ENCODE measurements at regions not wholly inside any gene's neighbourhood (a gene's known extent, or its start where the extent isn't known, plus 50 kb on each side); places are given as distances from the start of the nearest gene placed in this dataset.

- TF ChIP-seq, protein P1, sequence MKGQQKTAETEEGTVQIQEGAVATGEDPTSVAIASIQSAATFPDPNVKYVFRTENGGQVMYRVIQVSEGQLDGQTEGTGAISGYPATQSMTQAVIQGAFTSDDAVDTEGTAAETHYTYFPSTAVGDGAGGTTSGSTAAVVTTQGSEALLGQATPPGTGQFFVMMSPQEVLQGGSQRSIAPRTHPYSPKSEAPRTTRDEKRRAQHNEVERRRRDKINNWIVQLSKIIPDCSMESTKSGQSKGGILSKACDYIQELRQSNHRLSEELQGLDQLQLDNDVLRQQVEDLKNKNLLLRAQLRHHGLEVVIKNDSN (IDR thresholded peaks at IDR 0.05; ENCODE audit: borderline replicate concordance, low read depth): no peak
- H3F3A ChIP-seq (replicated peaks; ENCODE audit: insufficient read depth): no peaks in the 10 kb centered on the region
- H2AFZ ChIP-seq (ENCODE audit: low read depth): no peak overlapping the region
- no peak overlapping the region for H3K4me3 ChIP-seq (ENCODE audit: low read depth in 2 of 2, low read length in 1 of 2)
- no peak for DNase-seq
- no peaks in the 10 kb centered on the region for H4K20me1 ChIP-seq (ENCODE audit: insufficient read depth)
- CTCF ChIA-PET: no interaction called here
- 58% methylated on average over 6 of the region's 6 CpGs for WGBS (ENCODE audit: low lambda C conversion rate)
- no peak overlapping the region for H3K27ac ChIP-seq (ENCODE audit: low read depth in 2 of 2, low read length in 1 of 2)
- no peaks in the 10 kb centered on the region for H3K79me2 ChIP-seq (ENCODE audit: insufficient read depth)
- H3K27me3 ChIP-seq (ENCODE audit: insufficient read depth): no peaks in the 10 kb centered on the region
- no peaks in the 10 kb centered on the region for H3K9me3 ChIP-seq
- no peak overlapping the region for H3K4me2 ChIP-seq
- H3K9me2 ChIP-seq: no peaks in the 10 kb centered on the region
- H3K9ac ChIP-seq: no peak overlapping the region
- no peaks in the 10 kb centered on the region for H3K36me3 ChIP-seq (replicated peaks in 1 of 2; ENCODE audit: control insufficient read depth in 1 of 2, insufficient read depth in 2 of 2, low read length in 1 of 2)
- peaks cover 0 to 3% of the 10 kb centered on the region in 2 experiments; a peak in 1 of 4 replicates for H3K4me1 ChIP-seq (ENCODE audit: control insufficient read depth in 1 of 2, insufficient read depth in 2 of 2, low read depth in 1 of 2, low read length in 1 of 2)
- POLR2A ChIA-PET: no interaction called here
Observed at GRCh38 chr13:75072891-75073290, 409.1 kb downstream of the TBC1D4 start.

- TF ChIP-seq YY1 (IDR thresholded peaks at IDR 0.05; ENCODE audit: low read depth): no peak
- TF ChIP-seq RCOR1 (IDR thresholded peaks at IDR 0.05; ENCODE audit: low read length): no peak
- TF ChIP-seq SIN3A (IDR thresholded peaks at IDR 0.05; ENCODE audit: borderline replicate concordance, low read depth, low read length): no peak
- TF ChIP-seq, protein P2, sequence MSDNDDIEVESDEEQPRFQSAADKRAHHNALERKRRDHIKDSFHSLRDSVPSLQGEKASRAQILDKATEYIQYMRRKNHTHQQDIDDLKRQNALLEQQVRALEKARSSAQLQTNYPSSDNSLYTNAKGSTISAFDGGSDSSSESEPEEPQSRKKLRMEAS (IDR thresholded peaks at IDR 0.05; ENCODE audit: low read depth): no peak
- TF ChIP-seq MEF2A (IDR thresholded peaks at IDR 0.05; ENCODE audit: borderline replicate concordance, low read depth): no peak
- Histone ChIP-seq H3K27me3 (ENCODE audit: insufficient read depth) (no peaks in the 10 kb centered on the region), H3K4me2 (no peak overlapping the region), H3K4me3 (ENCODE audit: low read depth in 2 of 2, low read length in 1 of 2) (no peak overlapping the region), H2AFZ (ENCODE audit: low read depth) (no peak overlapping the region), H4K20me1 (ENCODE audit: insufficient read depth) (no peaks in the 10 kb centered on the region), H3K9me2 (no peaks in the 10 kb centered on the region), H3K36me3 (replicated peaks in 1 of 2; ENCODE audit: control insufficient read depth in 1 of 2, insufficient read depth in 2 of 2, low read length in 1 of 2) (no peaks in the 10 kb centered on the region), H3K9me3 (no peaks in the 10 kb centered on the region), H3K9ac (no peak overlapping the region), H3K4me1 (ENCODE audit: control insufficient read depth in 1 of 2, insufficient read depth in 2 of 2, low read depth in 1 of 2, low read length in 1 of 2) (peaks cover 0 to 3% of the 10 kb centered on the region in 2 experiments; a peak in 1 of 4 replicates), H3K27ac (ENCODE audit: low read depth in 2 of 2, low read length in 1 of 2) (no peak overlapping the region; a peak in 1 of 4 replicates), H3K79me2 (ENCODE audit: insufficient read depth) (no peaks in the 10 kb centered on the region), H3F3A (replicated peaks; ENCODE audit: insufficient read depth) (no peaks in the 10 kb centered on the region)
- ChIA-PET CTCF (no interaction called here), POLR2A (no interaction called here)
- no peak for DNase-seq
Observed at GRCh38 chr13:75072368-75072767, 409.6 kb downstream of the TBC1D4 start.

DNA sequence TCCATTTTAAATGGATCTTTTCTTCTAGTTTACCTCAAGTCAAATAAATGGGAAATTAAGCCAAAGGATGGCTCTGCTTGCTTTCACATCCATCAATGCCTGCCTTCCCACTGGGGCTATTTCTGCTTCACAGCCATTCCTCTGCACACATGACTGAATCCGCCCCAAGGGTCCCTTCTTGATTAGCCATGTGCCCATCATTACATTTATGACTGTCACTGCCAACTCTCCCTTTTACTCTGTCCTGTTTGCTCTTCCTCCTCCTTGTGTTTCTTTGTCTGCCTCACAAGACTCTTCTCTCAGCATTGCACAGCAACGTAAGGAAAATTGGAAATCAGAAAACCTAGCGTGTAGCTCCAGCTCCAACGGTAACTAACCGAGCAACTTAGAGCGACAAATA is 410.2 kb downstream of the TBC1D4 start:
- Histone ChIP-seq H3K9me2 (no peaks in the 10 kb centered on the region), H3K9me3 (no peaks in the 10 kb centered on the region), H4K20me1 (ENCODE audit: insufficient read depth) (no peaks in the 10 kb centered on the region), H3K27me3 (ENCODE audit: insufficient read depth) (no peaks in the 10 kb centered on the region), H3K4me3 (ENCODE audit: low read depth in 2 of 2, low read length in 1 of 2) (no peak overlapping the region), H3K79me2 (ENCODE audit: insufficient read depth) (no peaks in the 10 kb centered on the region), H3F3A (replicated peaks; ENCODE audit: insufficient read depth) (no peaks in the 10 kb centered on the region), H3K4me2 (no peak overlapping the region), H3K27ac (ENCODE audit: low read depth in 2 of 2, low read length in 1 of 2) (peak overlapping the region in 1 of 2 experiments; percentile 36; a peak in 1 of 4 replicates), H2AFZ (ENCODE audit: low read depth) (no peak overlapping the region), H3K9ac (no peak overlapping the region), H3K4me1 (ENCODE audit: control insufficient read depth in 1 of 2, insufficient read depth in 2 of 2, low read depth in 1 of 2, low read length in 1 of 2) (peaks cover 0 to 3% of the 10 kb centered on the region in 2 experiments; a peak in 1 of 4 replicates), H3K36me3 (replicated peaks in 1 of 2; ENCODE audit: control insufficient read depth in 1 of 2, insufficient read depth in 2 of 2, low read length in 1 of 2) (no peaks in the 10 kb centered on the region)
- TF ChIP-seq EP300 (IDR thresholded peaks at IDR 0.05; ENCODE audit: borderline replicate concordance in 1 of 2, low read depth in 1 of 2, low read length in 1 of 2) (peak in 1 of 2 experiments; percentile 12; a peak in 1 of 4 replicates), JUND (IDR thresholded peaks at IDR 0.05) (no peak)
- POLR2A ChIA-PET: no interaction called here
- DNase-seq: peak; percentile 5
- CTCF ChIA-PET: no interaction called here
- 81% methylated on average over 6 of the region's 6 CpGs for WGBS (ENCODE audit: low lambda C conversion rate)
